ENCODE measurements at regions not wholly inside any gene's neighbourhood (a gene's known extent, or its start where the extent isn't known, plus 50 kb on each side); places are given as distances from the start of the nearest gene placed in this dataset.

DNA sequence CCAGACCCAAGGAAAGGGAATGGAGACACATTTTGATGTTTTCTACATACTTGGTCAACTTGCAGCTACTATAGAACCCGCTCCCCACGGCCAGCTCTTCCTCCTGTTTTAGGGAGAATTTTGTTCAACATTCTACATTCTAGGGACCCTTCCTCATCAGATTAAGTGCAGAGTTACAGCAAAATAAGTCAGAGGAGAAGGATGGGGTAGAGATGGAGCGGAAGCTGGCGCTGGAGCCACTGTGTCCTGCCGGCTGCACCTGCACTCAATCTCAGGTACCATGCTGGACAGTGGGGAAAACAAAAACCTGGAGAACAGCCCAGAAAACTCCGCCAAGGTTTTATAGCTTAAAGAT is 79.4 kb upstream of the EN2 start:
- TF ChIP-seq, protein P1, sequence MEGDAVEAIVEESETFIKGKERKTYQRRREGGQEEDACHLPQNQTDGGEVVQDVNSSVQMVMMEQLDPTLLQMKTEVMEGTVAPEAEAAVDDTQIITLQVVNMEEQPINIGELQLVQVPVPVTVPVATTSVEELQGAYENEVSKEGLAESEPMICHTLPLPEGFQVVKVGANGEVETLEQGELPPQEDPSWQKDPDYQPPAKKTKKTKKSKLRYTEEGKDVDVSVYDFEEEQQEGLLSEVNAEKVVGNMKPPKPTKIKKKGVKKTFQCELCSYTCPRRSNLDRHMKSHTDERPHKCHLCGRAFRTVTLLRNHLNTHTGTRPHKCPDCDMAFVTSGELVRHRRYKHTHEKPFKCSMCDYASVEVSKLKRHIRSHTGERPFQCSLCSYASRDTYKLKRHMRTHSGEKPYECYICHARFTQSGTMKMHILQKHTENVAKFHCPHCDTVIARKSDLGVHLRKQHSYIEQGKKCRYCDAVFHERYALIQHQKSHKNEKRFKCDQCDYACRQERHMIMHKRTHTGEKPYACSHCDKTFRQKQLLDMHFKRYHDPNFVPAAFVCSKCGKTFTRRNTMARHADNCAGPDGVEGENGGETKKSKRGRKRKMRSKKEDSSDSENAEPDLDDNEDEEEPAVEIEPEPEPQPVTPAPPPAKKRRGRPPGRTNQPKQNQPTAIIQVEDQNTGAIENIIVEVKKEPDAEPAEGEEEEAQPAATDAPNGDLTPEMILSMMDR (IDR thresholded peaks at IDR 0.05) = no peak
- no peak for TF ChIP-seq EP300 (IDR thresholded peaks at IDR 0.05)
- no peak for TF ChIP-seq POLR2A (IDR thresholded peaks at IDR 0.05)
- TF ChIP-seq POLR2AphosphoS5 (IDR thresholded peaks at IDR 0.05) = no peak

Measured in suprapubic skin (tissue), 4 donors.